HEK293 (cell line): ENCODE measurements at regions not wholly inside any gene's neighbourhood (a gene's known extent, or its start where the extent isn't known, plus 50 kb on each side); places are given as distances from the start of the nearest gene placed in this dataset.

Experiments
- CTCF ChIA-PET: fragments of 350-600 bp; formaldehyde crosslinking; extraction: SDS; loops from one replicate; lab custom pipeline; 2021; ENCODE audit warnings: antibody characterized with exemption; lab: Yijun Ruan, JAX
- POLR2A ChIA-PET: fragments of 300-600 bp; formaldehyde crosslinking; extraction: SDS; loops from one replicate; lab custom pipeline; 2020; ENCODE audit warnings: antibody characterized with exemption, inconsistent platforms; lab: Yijun Ruan, JAX
- H3K27ac ChIP-seq: fragments of 200-500 bp; sonication (Bioruptor generic); 2 replicates; pipeline ENCODE4 v1.5.1; 2014; ENCODE audit warnings: low read depth, low read length, control low read depth, inconsistent platforms; ENCODE audit errors: extremely low read depth
- H3K36me3 ChIP-seq, 2 experiments: fragments of 200-500 bp in 1 of 2; sonication (Bioruptor generic) in 1 of 2; 1 replicate in 1 of 2; 2 replicates in 1 of 2; pipeline ENCODE4 v1.5.1; 2014 to 2017; ENCODE audit warnings: inconsistent platforms in 2 of 2, low read length in 2 of 2; ENCODE audit not compliant: control insufficient read depth in 2 of 2, insufficient read depth in 1 of 2
- H3K4me1 ChIP-seq: fragments of 200-500 bp; sonication (Bioruptor generic); 2 replicates; pipeline ENCODE4 v1.5.1; 2014; ENCODE audit warnings: mild to moderate bottlenecking, low read length, inconsistent platforms; ENCODE audit not compliant: control insufficient read depth, insufficient read depth
- H3K4me3 ChIP-seq: 2 replicates; pipeline ENCODE4 v1.5.1; 2011; ENCODE audit warnings: low read depth, mild to moderate bottlenecking, control low read depth, low read length, moderate library complexity
- H3K9me3 ChIP-seq: fragments of 200-500 bp; sonication (Bioruptor generic); 2 replicates; pipeline ENCODE4 v1.5.1; 2014; ENCODE audit warnings: low read depth, low read length, inconsistent platforms; ENCODE audit not compliant: control insufficient read depth, insufficient read depth
- EGR2 ChIP-seq: fragments of 450-650 bp; formaldehyde crosslinking; IDR thresholded peaks from 2 replicates; pipeline ENCODE4 v1.5.1; 2016; ENCODE audit warnings: low read depth, missing biosample characterization, missing genetic modification characterization
- HIC1 ChIP-seq: fragments of 450-650 bp; formaldehyde crosslinking; IDR thresholded peaks from 2 replicates; pipeline ENCODE4 v1.5.1; 2016; ENCODE audit warnings: missing biosample characterization, missing genetic modification characterization
- HOXA7 ChIP-seq: sonication (generic); formaldehyde crosslinking; IDR thresholded peaks from 2 replicates; pipeline ENCODE4 v1.8.1; 2022; ENCODE audit warnings: missing genetic modification reagents, borderline replicate concordance
- KLF8 ChIP-seq: fragments of 450-650 bp; formaldehyde crosslinking; IDR thresholded peaks from 2 replicates; pipeline ENCODE4 v1.5.1; 2016; ENCODE audit warnings: missing biosample characterization, missing genetic modification characterization
- PRDM2 ChIP-seq: fragments of 450-650 bp; formaldehyde crosslinking; IDR thresholded peaks from 2 replicates; pipeline ENCODE4 v1.5.1; 2016; ENCODE audit warnings: missing biosample characterization, missing genetic modification characterization, borderline replicate concordance
- YY2 ChIP-seq: fragments of 450-650 bp; formaldehyde crosslinking; IDR thresholded peaks from 2 replicates; pipeline ENCODE4 v1.5.1; 2016; ENCODE audit warnings: missing biosample characterization, missing genetic modification characterization
- ZBTB44 ChIP-seq: fragments of 450-650 bp; IDR thresholded peaks from 2 replicates; pipeline ENCODE4 v1.5.1; 2018; ENCODE audit warnings: missing biosample characterization, mild to moderate bottlenecking, missing genetic modification characterization
- ZBTB8A ChIP-seq: fragments of 450-650 bp; formaldehyde crosslinking; IDR thresholded peaks from 2 replicates; pipeline ENCODE4 v1.5.1; 2016; ENCODE audit warnings: missing biosample characterization, missing genetic modification characterization
- ZNF10 ChIP-seq: fragments of 450-650 bp; formaldehyde crosslinking; IDR thresholded peaks from 2 replicates; pipeline ENCODE4 v1.5.1; 2017; ENCODE audit warnings: missing biosample characterization, missing genetic modification characterization
- ZNF121 ChIP-seq: fragments of 450-650 bp; formaldehyde crosslinking; IDR thresholded peaks from 2 replicates; pipeline ENCODE4 v1.5.1; 2016; ENCODE audit warnings: missing biosample characterization, missing genetic modification characterization
- ZNF132 ChIP-seq: fragments of 450-650 bp; formaldehyde crosslinking; IDR thresholded peaks from 2 replicates; pipeline ENCODE4 v1.5.1; 2017; ENCODE audit warnings: missing biosample characterization, missing genetic modification characterization, borderline replicate concordance
- ZNF214 ChIP-seq: fragments of 450-650 bp; formaldehyde crosslinking; IDR thresholded peaks from 2 replicates; pipeline ENCODE4 v1.5.1; 2017; ENCODE audit warnings: missing biosample characterization, mild to moderate bottlenecking, missing genetic modification characterization, borderline replicate concordance
- ZNF221 ChIP-seq: fragments of 450-650 bp; formaldehyde crosslinking; IDR thresholded peaks from 2 replicates; pipeline ENCODE4 v1.5.1; 2017; ENCODE audit warnings: missing biosample characterization, missing genetic modification characterization, borderline replicate concordance
- ZNF266 ChIP-seq: fragments of 450-650 bp; formaldehyde crosslinking; IDR thresholded peaks from 2 replicates; pipeline ENCODE4 v1.5.1; 2016; ENCODE audit warnings: missing biosample characterization, missing genetic modification characterization, low read depth
- ZNF274 ChIP-seq, 2 experiments: fragments of 200-500 bp in 1 of 2; fragments of 450-650 bp in 1 of 2; sonication (Bioruptor generic) in 1 of 2; formaldehyde crosslinking in 1 of 2; IDR thresholded peaks; 2 replicates each; pipeline versions ENCODE4 v1.5.1 to v1.6.1; 2014 to 2016; ENCODE audit warnings: borderline replicate concordance in 1 of 2, inconsistent platforms in 1 of 2, low read length in 1 of 2, missing biosample characterization in 1 of 2, missing genetic modification characterization in 1 of 2
- ZNF354C ChIP-seq: fragments of 450-650 bp; formaldehyde crosslinking; IDR thresholded peaks from 2 replicates; pipeline ENCODE4 v1.5.1; 2016; ENCODE audit warnings: missing biosample characterization, missing genetic modification characterization, low read depth, borderline replicate concordance
- ZNF488 ChIP-seq: fragments of 450-650 bp; formaldehyde crosslinking; IDR thresholded peaks from 2 replicates; pipeline ENCODE4 v1.5.1; 2016; ENCODE audit warnings: missing biosample characterization, missing genetic modification characterization
- ZNF501 ChIP-seq: fragments of 450-650 bp; formaldehyde crosslinking; IDR thresholded peaks from 2 replicates; pipeline ENCODE4 v1.5.1; 2016; ENCODE audit warnings: missing biosample characterization, missing genetic modification characterization
- ZNF596 ChIP-seq: fragments of 450-650 bp; IDR thresholded peaks from 2 replicates; pipeline ENCODE4 v1.5.0; 2018; ENCODE audit warnings: missing biosample characterization, mild to moderate bottlenecking, missing genetic modification characterization, moderate library complexity
- ZNF626 ChIP-seq: fragments of 450-650 bp; sonication (Bioruptor Pico); formaldehyde crosslinking; IDR thresholded peaks from 2 replicates; pipeline ENCODE4 v1.5.1; 2018; ENCODE audit warnings: missing biosample characterization, missing genetic modification characterization, inconsistent platforms
- ZNF645 ChIP-seq: fragments of 450-650 bp; formaldehyde crosslinking; IDR thresholded peaks from 2 replicates; pipeline ENCODE4; 2016; ENCODE audit warnings: missing biosample characterization, missing genetic modification characterization
- ZNF677 ChIP-seq: fragments of 450-650 bp; IDR thresholded peaks from 2 replicates; pipeline ENCODE4 v1.5.0; 2018; ENCODE audit warnings: missing biosample characterization, mild to moderate bottlenecking, missing genetic modification characterization, moderate library complexity
- ZNF76 ChIP-seq: fragments of 450-650 bp; formaldehyde crosslinking; IDR thresholded peaks from 2 replicates; pipeline ENCODE4; 2016; ENCODE audit warnings: low read depth, missing biosample characterization, missing genetic modification characterization, borderline replicate concordance

- POLR2A ChIA-PET: no interaction called here
- Histone ChIP-seq H3K36me3 (no peaks in the 10 kb centered on the region), H3K27ac (no peak overlapping the region), H3K4me3 (no peak overlapping the region), H3K9me3 (no peaks in the 10 kb centered on the region), H3K4me1 (no peaks in the 10 kb centered on the region)
- CTCF ChIA-PET: interaction anchor here (0.7 kb wide), 1 partner anchor 531 kb away, joined by 3 read pairs; no protein-coding TSS in a partner anchor
- no peak for TF ChIP-seq ZNF501
- TF ChIP-seq KLF8 (tag by site-specific recombination): no peak
- no peak for TF ChIP-seq ZNF596 (tag by site-specific recombination)
- no peak for TF ChIP-seq ZNF626 (tag by site-specific recombination)
- TF ChIP-seq ZNF221: no peak
- TF ChIP-seq ZNF645: no peak
- no peak for TF ChIP-seq ZNF76 (tag by site-specific recombination)
- TF ChIP-seq HIC1: no peak
- no peak for TF ChIP-seq YY2 (tag by site-specific recombination)
- TF ChIP-seq ZNF677 (tag by site-specific recombination): no peak
- no peak for TF ChIP-seq HOXA7 (CRISPR knock-in tag)
- no peak for TF ChIP-seq ZBTB8A
- TF ChIP-seq ZBTB44 (tag by site-specific recombination): no peak
- no peak for TF ChIP-seq ZNF488 (tag by site-specific recombination)
Observed at GRCh38 chr4:54359919-54360650, 131.0 kb downstream of the PDGFRA start.

- POLR2A ChIA-PET: no interaction called here
- H3K4me3 ChIP-seq: no peak overlapping the region
- CTCF ChIA-PET: no interaction called here
- no peaks in the 10 kb centered on the region for H3K36me3 ChIP-seq
- no peaks in the 10 kb centered on the region for H3K9me3 ChIP-seq
- no peaks in the 10 kb centered on the region for H3K4me1 ChIP-seq
- no peak overlapping the region for H3K27ac ChIP-seq
- TF ChIP-seq PRDM2 (tag by site-specific recombination) (no peak), ZNF214 (no peak), ZNF10 (tag by site-specific recombination) (no peak), EGR2 (tag by site-specific recombination) (no peak), ZNF354C (no peak), ZNF132 (tag by site-specific recombination) (no peak), ZNF266 (tag by site-specific recombination) (no peak), ZNF274 (IDR thresholded peaks at IDR 0.05; ENCODE audit: low read length) (no peak), ZNF274 (tag by site-specific recombination; IDR thresholded peaks at IDR 0.05; ENCODE audit: borderline replicate concordance) (no peak), ZNF121 (tag by site-specific recombination) (no peak)
Observed at GRCh38 chr4:54363037-54363436, 133.9 kb downstream of the PDGFRA start.
